22Rv1 (cell line): ENCODE measurements at regions not wholly inside any gene's neighbourhood (a gene's known extent, or its start where the extent isn't known, plus 50 kb on each side); places are given as distances from the start of the nearest gene placed in this dataset.

Source experiments
- H3K27ac ChIP-seq: fragments of 450-650 bp; 2 replicates; pipeline ENCODE4 v1.5.1; 2017
- ZFX ChIP-seq: fragments of 450-650 bp; IDR thresholded peaks from 2 replicates; pipeline ENCODE4 v1.6.1; 2017; ENCODE audit warnings: antibody characterized with exemption, borderline replicate concordance
- TF ChIP-seq, protein P1 (sequence below): fragments of 450-650 bp; IDR thresholded peaks from 2 replicates; pipeline ENCODE4 v1.5.1; 2017; ENCODE audit warnings: mild to moderate bottlenecking

DNA sequence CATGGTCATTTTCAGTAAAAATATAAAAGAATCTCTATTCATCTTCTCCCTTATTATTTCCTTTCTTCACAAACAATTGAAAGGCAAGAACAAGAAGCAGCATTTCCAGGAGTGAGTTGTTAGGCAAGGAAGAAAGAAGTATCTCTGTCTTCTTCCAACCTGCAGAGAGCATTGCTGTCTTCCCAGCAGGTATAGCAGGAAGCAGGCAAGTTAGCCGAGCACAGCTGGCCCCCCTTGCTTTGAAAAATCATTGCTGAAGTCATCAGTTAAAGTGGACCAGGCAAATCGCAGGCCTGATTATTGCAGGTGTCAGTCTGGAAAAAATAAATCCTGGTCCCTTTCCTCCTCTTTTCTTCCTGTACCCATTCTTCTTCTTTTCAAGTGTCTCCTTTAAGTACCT lies 353.1 kb upstream of the BRINP1 start:
- no peak overlapping the region for H3K27ac ChIP-seq
- TF ChIP-seq, protein P1, sequence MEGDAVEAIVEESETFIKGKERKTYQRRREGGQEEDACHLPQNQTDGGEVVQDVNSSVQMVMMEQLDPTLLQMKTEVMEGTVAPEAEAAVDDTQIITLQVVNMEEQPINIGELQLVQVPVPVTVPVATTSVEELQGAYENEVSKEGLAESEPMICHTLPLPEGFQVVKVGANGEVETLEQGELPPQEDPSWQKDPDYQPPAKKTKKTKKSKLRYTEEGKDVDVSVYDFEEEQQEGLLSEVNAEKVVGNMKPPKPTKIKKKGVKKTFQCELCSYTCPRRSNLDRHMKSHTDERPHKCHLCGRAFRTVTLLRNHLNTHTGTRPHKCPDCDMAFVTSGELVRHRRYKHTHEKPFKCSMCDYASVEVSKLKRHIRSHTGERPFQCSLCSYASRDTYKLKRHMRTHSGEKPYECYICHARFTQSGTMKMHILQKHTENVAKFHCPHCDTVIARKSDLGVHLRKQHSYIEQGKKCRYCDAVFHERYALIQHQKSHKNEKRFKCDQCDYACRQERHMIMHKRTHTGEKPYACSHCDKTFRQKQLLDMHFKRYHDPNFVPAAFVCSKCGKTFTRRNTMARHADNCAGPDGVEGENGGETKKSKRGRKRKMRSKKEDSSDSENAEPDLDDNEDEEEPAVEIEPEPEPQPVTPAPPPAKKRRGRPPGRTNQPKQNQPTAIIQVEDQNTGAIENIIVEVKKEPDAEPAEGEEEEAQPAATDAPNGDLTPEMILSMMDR, result no peak
- TF ChIP-seq ZFX, result no peak

DNA sequence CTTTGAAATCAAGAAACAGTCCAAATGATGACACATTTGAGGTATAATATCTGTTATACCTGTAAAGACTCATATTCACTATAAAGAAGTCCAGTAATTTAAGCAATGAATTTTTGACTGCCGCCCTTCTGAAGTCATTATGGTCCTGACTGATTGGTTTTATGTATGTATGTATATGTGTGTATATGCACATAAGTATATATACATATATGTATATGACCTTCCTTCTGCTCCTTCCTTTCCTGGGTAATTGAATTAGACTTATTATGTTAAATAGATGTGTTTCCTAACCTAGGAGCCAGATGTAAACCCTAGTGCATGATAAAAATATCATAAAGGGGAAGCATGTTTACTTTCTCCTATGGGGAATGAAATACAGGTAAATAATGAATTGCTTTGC lies 343.1 kb upstream of the BRINP1 start:
- no peak for TF ChIP-seq ZFX
- TF ChIP-seq, protein P1, result no peak
- H3K27ac ChIP-seq, result no peak overlapping the region

DNA sequence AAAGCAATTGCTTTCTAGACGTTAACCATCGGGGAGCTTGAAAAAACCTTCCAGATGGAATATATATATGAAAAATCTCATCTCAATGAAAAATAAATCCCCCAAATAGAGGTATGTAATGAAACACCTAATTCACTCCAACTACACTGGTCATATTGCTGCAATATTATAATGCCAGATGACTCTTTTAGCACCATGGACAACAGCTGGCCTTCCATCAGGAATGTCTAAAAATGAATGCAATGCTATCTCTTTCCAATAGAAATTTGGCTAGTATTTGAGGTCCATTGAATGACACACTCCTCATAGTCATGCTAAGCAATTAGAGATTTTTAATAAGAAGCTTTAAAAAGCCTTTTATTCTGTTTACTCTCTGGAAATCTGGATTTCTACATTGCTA lies 340.2 kb upstream of the BRINP1 start:
- H3K27ac ChIP-seq, result no peak overlapping the region
- TF ChIP-seq, protein P1, result no peak
- no peak for TF ChIP-seq ZFX

DNA sequence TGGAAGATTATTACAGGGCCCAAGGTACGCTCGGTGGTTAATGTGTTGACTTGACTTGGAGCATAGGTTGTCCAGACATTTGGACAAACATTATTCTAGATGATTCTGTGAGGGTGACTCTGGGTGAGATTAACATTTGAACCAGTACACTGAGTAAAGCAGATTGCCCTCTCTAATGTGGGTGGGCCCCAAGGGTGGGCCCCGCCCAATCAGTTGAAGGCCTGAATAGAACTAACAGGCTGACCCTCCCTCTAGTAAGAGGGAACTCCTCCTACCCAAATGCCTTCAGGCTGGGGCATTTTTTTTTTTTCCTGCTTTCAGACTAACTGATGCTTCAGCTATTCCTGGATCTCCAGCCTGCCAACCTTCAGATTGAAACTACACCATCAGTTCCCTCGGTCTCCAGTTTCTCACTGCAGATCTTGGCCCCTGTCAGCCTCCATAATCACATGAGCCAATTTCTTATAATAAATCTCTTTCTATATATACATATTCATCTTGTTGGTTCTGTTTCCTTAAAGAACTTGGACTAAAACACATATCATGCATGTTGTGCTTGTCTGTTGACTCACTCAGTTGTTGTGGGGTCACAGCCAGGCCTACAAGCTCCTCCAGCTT lies 338.1 kb upstream of the BRINP1 start:
- H3K27ac ChIP-seq, result no peak overlapping the region
- TF ChIP-seq, protein P1, result no peak
- TF ChIP-seq ZFX, result no peak

DNA sequence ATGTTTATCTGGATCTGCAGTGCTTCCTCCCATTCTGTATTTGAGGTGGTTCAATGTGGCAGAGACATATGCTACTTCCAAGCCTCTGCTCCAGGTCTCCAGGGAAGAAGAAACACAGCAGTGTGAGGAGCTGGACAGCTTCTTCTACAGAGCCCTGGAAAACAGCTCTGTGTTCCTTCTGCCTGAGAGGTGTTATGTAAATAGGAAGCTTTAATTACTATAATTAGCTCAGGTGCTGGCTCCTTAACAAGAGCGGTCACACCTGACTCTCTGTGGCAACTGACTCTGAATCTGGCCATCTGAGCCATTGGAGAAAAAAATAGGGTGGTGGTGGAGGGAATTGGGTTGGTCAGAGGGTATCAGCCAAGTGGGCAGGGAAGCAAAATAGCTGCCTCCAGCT lies 332.4 kb upstream of the BRINP1 start:
- H3K27ac ChIP-seq, result no peak overlapping the region
- TF ChIP-seq, protein P1, result no peak
- no peak for TF ChIP-seq ZFX

DNA sequence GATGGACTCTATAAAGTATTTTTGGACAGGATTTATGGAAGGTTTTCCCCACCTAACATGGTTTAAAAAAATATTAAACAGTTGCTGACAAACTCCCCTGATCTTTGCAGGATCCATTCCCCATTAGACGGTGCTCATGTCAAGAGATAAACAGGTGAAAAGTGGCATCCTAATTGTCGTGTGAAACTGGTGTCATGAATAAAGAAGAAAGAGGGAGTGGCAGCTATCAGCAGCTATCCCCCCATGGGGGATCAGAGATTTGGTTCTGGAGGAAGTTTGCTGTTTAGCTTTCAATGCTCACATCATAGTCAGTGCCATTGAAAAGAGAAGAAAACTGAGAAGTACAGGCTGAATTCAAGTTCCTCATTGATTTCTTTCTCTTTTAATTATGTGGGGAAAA lies 329.3 kb upstream of the BRINP1 start:
- no peak overlapping the region for H3K27ac ChIP-seq
- TF ChIP-seq ZFX, result no peak
- TF ChIP-seq, protein P1, result no peak

DNA sequence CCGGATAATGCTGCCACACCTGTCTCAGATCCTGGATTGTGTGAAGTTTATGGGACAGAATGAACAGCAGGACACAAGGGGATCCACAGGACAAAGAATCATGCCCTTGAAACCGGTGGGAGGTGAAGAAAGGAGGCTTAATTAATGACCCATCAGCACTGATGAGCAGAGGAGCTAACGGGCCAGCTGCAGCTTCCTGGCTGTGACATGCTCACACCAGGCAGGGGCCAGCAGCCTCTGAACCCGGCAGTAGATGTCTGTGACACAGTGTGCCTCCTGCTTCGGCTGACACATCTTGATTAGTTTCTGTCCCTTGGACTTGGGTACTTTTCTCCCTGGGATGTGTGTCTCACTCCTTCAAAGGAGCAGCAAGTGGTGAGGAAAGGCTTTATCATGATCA lies 328.8 kb upstream of the BRINP1 start:
- TF ChIP-seq, protein P1, result no peak
- no peak for TF ChIP-seq ZFX
- no peak overlapping the region for H3K27ac ChIP-seq
